ENCODE measurements at regions not wholly inside any gene's neighbourhood (a gene's known extent, or its start where the extent isn't known, plus 50 kb on each side); places are given as distances from the start of the nearest gene placed in this dataset.

- no peak overlapping the region for H3K4me3 ChIP-seq
- no peak overlapping the region for H3K27ac ChIP-seq
- H3K4me1 ChIP-seq (ENCODE audit: control insufficient read depth in 1 of 2, low read depth in 2 of 2) = no peaks in the 10 kb centered on the region
- H3K36me3 ChIP-seq = no peaks in the 10 kb centered on the region
- ATAC-seq (ENCODE audit: insufficient number of reproducible peaks, low FRiP score, low read depth) (no peak), DNase-seq (ENCODE audit: low spot score) (no peak)
- H3K27me3 ChIP-seq (replicated peaks; ENCODE audit: insufficient read depth) = no peaks in the 10 kb centered on the region
- H3K9me3 ChIP-seq = no peaks in the 10 kb centered on the region
- no peak for TF ChIP-seq CTCF (IDR thresholded peaks at IDR 0.05)
These were observed 336.6 kb upstream of the SALL3 start for GRCh38 chr18:78643004-78643403.

- no peak for ATAC-seq (ENCODE audit: insufficient number of reproducible peaks, low FRiP score, low read depth)
- Histone ChIP-seq H3K36me3 (no peaks in the 10 kb centered on the region), H3K9me3 (no peaks in the 10 kb centered on the region), H3K4me3 (no peak overlapping the region), H3K27ac (no peak overlapping the region), H3K27me3 (replicated peaks; ENCODE audit: insufficient read depth) (no peaks in the 10 kb centered on the region), H3K4me1 (ENCODE audit: control insufficient read depth in 1 of 2, low read depth in 2 of 2) (no peaks in the 10 kb centered on the region)
- no peak for TF ChIP-seq CTCF (IDR thresholded peaks at IDR 0.05)
- DNase-seq (ENCODE audit: low spot score) = no peak
These were observed 335.6 kb upstream of the SALL3 start for GRCh38 chr18:78643981-78644380.

GRCh38 chr18:78645216-78645615, 334.4 kb upstream of the SALL3 start:
- no peak overlapping the region for H3K4me3 ChIP-seq
- no peaks in the 10 kb centered on the region for H3K9me3 ChIP-seq
- no peak overlapping the region for H3K27ac ChIP-seq
- TF ChIP-seq CTCF (IDR thresholded peaks at IDR 0.05) = no peak
- no peaks in the 10 kb centered on the region for H3K36me3 ChIP-seq
- no peaks in the 10 kb centered on the region for H3K27me3 ChIP-seq (replicated peaks; ENCODE audit: insufficient read depth)
- no peaks in the 10 kb centered on the region for H3K4me1 ChIP-seq (ENCODE audit: control insufficient read depth in 1 of 2, low read depth in 2 of 2)
- ATAC-seq (ENCODE audit: insufficient number of reproducible peaks, low FRiP score, low read depth) (no peak), DNase-seq (ENCODE audit: low spot score) (no peak)

- ATAC-seq (ENCODE audit: insufficient number of reproducible peaks, low FRiP score, low read depth) = no peak
- no peak for TF ChIP-seq CTCF (IDR thresholded peaks at IDR 0.05)
These were observed 332.6 kb upstream of the SALL3 start for GRCh38 chr18:78647018-78647417.

GRCh38 chr18:78649421-78649820, 330.2 kb upstream of the SALL3 start:
- no peak for TF ChIP-seq CTCF (IDR thresholded peaks at IDR 0.05)
- Histone ChIP-seq H3K36me3 (no peaks in the 10 kb centered on the region), H3K4me1 (ENCODE audit: control insufficient read depth in 1 of 2, low read depth in 2 of 2) (no peaks in the 10 kb centered on the region), H3K27ac (no peak overlapping the region), H3K4me3 (no peak overlapping the region), H3K27me3 (replicated peaks; ENCODE audit: insufficient read depth) (no peaks in the 10 kb centered on the region), H3K9me3 (no peaks in the 10 kb centered on the region)
- ATAC-seq (ENCODE audit: insufficient number of reproducible peaks, low FRiP score, low read depth) = no peak
- no peak for DNase-seq (ENCODE audit: low spot score)

More at GRCh38 chr18:78647018-78647417, 332.6 kb upstream of the SALL3 start:
- Histone ChIP-seq H3K4me1 (ENCODE audit: control insufficient read depth in 1 of 2, low read depth in 2 of 2) (no peaks in the 10 kb centered on the region), H3K27ac (no peak overlapping the region), H3K9me3 (no peaks in the 10 kb centered on the region), H3K27me3 (replicated peaks; ENCODE audit: insufficient read depth) (no peaks in the 10 kb centered on the region), H3K4me3 (no peak overlapping the region), H3K36me3 (no peaks in the 10 kb centered on the region)
- no peak for DNase-seq (ENCODE audit: low spot score)
